ENCODE measurements at regions not wholly inside any gene's neighbourhood (a gene's known extent, or its start where the extent isn't known, plus 50 kb on each side); places are given as distances from the start of the nearest gene placed in this dataset.

- no peak overlapping the region for H3K4me3 ChIP-seq (ENCODE audit: low read depth, low read length)
- TF ChIP-seq CTCF (conservative IDR thresholded peaks at IDR 0.05; ENCODE audit: low read depth, low read length), result no peak
- DNase-seq (ENCODE audit: low read depth), result no peak
Observed at GRCh38 chr17:34736611-34737010, 157.2 kb downstream of the TMEM132E start.

- TF ChIP-seq CTCF (conservative IDR thresholded peaks at IDR 0.05; ENCODE audit: low read depth, low read length), result no peak
- no peak overlapping the region for H3K4me3 ChIP-seq (ENCODE audit: low read depth, low read length)
- no peak for DNase-seq (ENCODE audit: low read depth)
Observed at GRCh38 chr17:34733333-34733732, 154.0 kb downstream of the TMEM132E start.

- no peak for DNase-seq (ENCODE audit: low read depth)
- TF ChIP-seq CTCF (conservative IDR thresholded peaks at IDR 0.05; ENCODE audit: low read depth, low read length), result no peak
- no peak overlapping the region for H3K4me3 ChIP-seq (ENCODE audit: low read depth, low read length)
Observed at GRCh38 chr17:34730816-34731215, 151.4 kb downstream of the TMEM132E start.

GRCh38 chr17:34728771-34729310 is 149.5 kb downstream of the TMEM132E start:
- no peak for TF ChIP-seq CTCF (conservative IDR thresholded peaks at IDR 0.05; ENCODE audit: low read depth, low read length)
- no peak overlapping the region for H3K4me3 ChIP-seq (ENCODE audit: low read depth, low read length)

GRCh38 chr17:34727601-34728000 is 148.2 kb downstream of the TMEM132E start:
- DNase-seq (ENCODE audit: low read depth), result no peak
- TF ChIP-seq CTCF (conservative IDR thresholded peaks at IDR 0.05; ENCODE audit: low read depth, low read length), result no peak
- no peak overlapping the region for H3K4me3 ChIP-seq (ENCODE audit: low read depth, low read length)

More at GRCh38 chr17:34728771-34729310, 149.5 kb downstream of the TMEM132E start:
- DNase-seq (ENCODE audit: low read depth), result no peak

GRCh38 chr17:34726536-34727384 is 147.4 kb downstream of the TMEM132E start:
- no peak for DNase-seq (ENCODE audit: low read depth)
- TF ChIP-seq CTCF (conservative IDR thresholded peaks at IDR 0.05; ENCODE audit: low read depth, low read length), result no peak
- no peak overlapping the region for H3K4me3 ChIP-seq (ENCODE audit: low read depth, low read length)

Measured in epithelial cell of proximal tubule (primary cell).